Mesenchymal stem cell (in vitro differentiated cells and primary cell): ENCODE measurements at regions not wholly inside any gene's neighbourhood (a gene's known extent, or its start where the extent isn't known, plus 50 kb on each side); places are given as distances from the start of the nearest gene placed in this dataset.

Experiments used
- DNase-seq: peaks from one replicate; pipeline ENCODE4 v3.0.0-alpha.2; 2013
- H2AFZ ChIP-seq: one replicate; pipeline ENCODE4 v1.6.1; 2013; ENCODE audit warnings: low read depth, mild to moderate bottlenecking, control low read depth, inconsistent platforms, low read length, moderate library complexity
- H2AK5ac ChIP-seq: 2 replicates; pipeline ENCODE4 v1.6.1; 2013; ENCODE audit warnings: low read length, moderate library complexity, mild to moderate bottlenecking, inconsistent platforms; ENCODE audit not compliant: severe bottlenecking
- H2BK120ac ChIP-seq: one replicate; pipeline ENCODE4 v1.6.1; 2013; ENCODE audit warnings: low read depth, mild to moderate bottlenecking, inconsistent platforms, low read length, moderate library complexity
- H2BK12ac ChIP-seq, 2 experiments: one replicate each; pipeline ENCODE4 v1.6.1; 2013; ENCODE audit warnings: inconsistent platforms in 2 of 2, low read length in 2 of 2, mild to moderate bottlenecking in 2 of 2, moderate library complexity in 2 of 2, control low read depth in 1 of 2
- H2BK15ac ChIP-seq: one replicate; pipeline ENCODE4 v1.6.1; 2013; ENCODE audit warnings: mild to moderate bottlenecking, low read depth, inconsistent platforms; ENCODE audit not compliant: poor library complexity, severe bottlenecking
- H2BK5ac ChIP-seq: 2 replicates; pipeline ENCODE4 v1.6.1; 2013; ENCODE audit warnings: low read depth, mild to moderate bottlenecking, low read length, control low read depth, inconsistent platforms; ENCODE audit not compliant: poor library complexity, severe bottlenecking
- H3K14ac ChIP-seq, 2 experiments: one replicate each; pipeline ENCODE4 v1.6.1; 2013; ENCODE audit warnings: inconsistent platforms in 2 of 2, low read length in 2 of 2, control low read depth in 1 of 2, mild to moderate bottlenecking in 1 of 2, moderate library complexity in 1 of 2
- H3K18ac ChIP-seq, 2 experiments: one replicate each; pipeline ENCODE4 v1.6.1; 2013; ENCODE audit warnings: inconsistent platforms in 2 of 2, low read length in 2 of 2, control low read depth in 1 of 2, low read depth in 1 of 2, mild to moderate bottlenecking in 1 of 2
- H3K23ac ChIP-seq, 2 experiments: one replicate each; pipeline ENCODE4 v1.6.1; 2013; ENCODE audit warnings: inconsistent platforms in 2 of 2, low read length in 2 of 2, mild to moderate bottlenecking in 2 of 2, moderate library complexity in 2 of 2, control low read depth in 1 of 2
- H3K27ac ChIP-seq: 2 replicates; pipeline ENCODE4 v1.5.1; 2013; ENCODE audit warnings: mild to moderate bottlenecking, moderate library complexity, low read length, control low read depth, inconsistent platforms; ENCODE audit not compliant: poor library complexity, severe bottlenecking
- H3K27me3 ChIP-seq, 2 experiments: 2 replicates each; pipeline versions ENCODE4 v1.6.1 to v1.7.0; 2013; ENCODE audit warnings: low read length in 2 of 2, mild to moderate bottlenecking in 2 of 2, moderate library complexity in 2 of 2, control low read depth in 1 of 2, inconsistent platforms in 1 of 2; ENCODE audit not compliant: control insufficient read depth in 1 of 2, insufficient read depth in 1 of 2
- H3K36me3 ChIP-seq, 2 experiments: 2 replicates each; pipeline versions ENCODE4 v1.6.1 to v1.7.0; 2013; ENCODE audit warnings: low read length in 2 of 2, control low read depth in 1 of 2, inconsistent platforms in 1 of 2, low read depth in 1 of 2, mild to moderate bottlenecking in 1 of 2; ENCODE audit not compliant: insufficient read depth in 2 of 2, control insufficient read depth in 1 of 2
- H3K4ac ChIP-seq, 2 experiments: one replicate each; pipeline ENCODE4 v1.6.1; 2013; ENCODE audit warnings: inconsistent platforms in 2 of 2, low read length in 2 of 2, mild to moderate bottlenecking in 2 of 2, moderate library complexity in 2 of 2, control low read depth in 1 of 2, low read depth in 1 of 2
- H3K4me1 ChIP-seq: 2 replicates; pipeline ENCODE4 v1.6.1; 2013; ENCODE audit warnings: low read depth, low read length, control low read depth; ENCODE audit not compliant: control insufficient read depth, insufficient read depth
- H3K4me2 ChIP-seq: 2 replicates; pipeline ENCODE4 v1.6.1; 2013; ENCODE audit warnings: low read length, mild to moderate bottlenecking, inconsistent platforms; ENCODE audit not compliant: poor library complexity, severe bottlenecking
- H3K4me3 ChIP-seq, 2 experiments: 2 replicates each; pipeline versions ENCODE4 v1.5.1 to v1.7.0; 2013; ENCODE audit warnings: low read length in 2 of 2, mild to moderate bottlenecking in 2 of 2, control low read depth in 1 of 2, low read depth in 1 of 2; ENCODE audit not compliant: insufficient read depth in 1 of 2
- H3K79me1 ChIP-seq: replicated peaks from 2 replicates; pipeline ENCODE4 v1.6.1; 2013; ENCODE audit warnings: mild to moderate bottlenecking, control low read depth, low read length, inconsistent platforms; ENCODE audit not compliant: poor library complexity, severe bottlenecking
- H3K9ac ChIP-seq: 2 replicates; pipeline ENCODE4 v1.7.0; 2013; ENCODE audit warnings: mild to moderate bottlenecking, low read length, moderate library complexity
- H3K9me3 ChIP-seq: 2 replicates; pipeline ENCODE4 v1.7.0; 2013; ENCODE audit warnings: mild to moderate bottlenecking, low read length; ENCODE audit not compliant: control insufficient read depth
- H4K8ac ChIP-seq: one replicate; pipeline ENCODE4 v1.6.1; 2013; ENCODE audit warnings: inconsistent platforms, mild to moderate bottlenecking, low read length, moderate library complexity
- H4K91ac ChIP-seq: one replicate; pipeline ENCODE4 v1.6.1; 2013; ENCODE audit warnings: mild to moderate bottlenecking, low read length, inconsistent platforms
- WGBS: methylation state at CpG from one replicate; pipeline ENCODE4 v1.1.7; 2013; ENCODE audit warnings: mixed read lengths; 5-methylcytosine and 5-hydroxymethylcytosine counted together

- H3K9me3 ChIP-seq = no peaks in the 10 kb centered on the region
- no peak overlapping the region for H4K91ac ChIP-seq
- H3K4ac ChIP-seq = no peak overlapping the region
- no peak overlapping the region for H3K4me2 ChIP-seq
- no peak overlapping the region for H3K23ac ChIP-seq
- no peak overlapping the region for H2AFZ ChIP-seq
- no peak overlapping the region for H3K4me3 ChIP-seq
- H2AK5ac ChIP-seq = no peak overlapping the region
- no peak overlapping the region for H3K27ac ChIP-seq
- no peak for DNase-seq
- H3K79me1 ChIP-seq = no peaks in the 10 kb centered on the region
- no peak overlapping the region for H2BK120ac ChIP-seq
- H2BK12ac ChIP-seq = no peak overlapping the region
- no peak overlapping the region for H2BK15ac ChIP-seq
- no peaks in the 10 kb centered on the region for H3K36me3 ChIP-seq
- H3K9ac ChIP-seq = no peak overlapping the region
- no peak overlapping the region for H2BK5ac ChIP-seq
- H3K4me1 ChIP-seq = no peaks in the 10 kb centered on the region
- H4K8ac ChIP-seq = no peak overlapping the region
- no peak overlapping the region for H3K18ac ChIP-seq
- no CpG with 5 or more reads among the region's 1 CpG for WGBS
- H3K14ac ChIP-seq = no peak overlapping the region
- no peaks in the 10 kb centered on the region for H3K27me3 ChIP-seq
Measured at GRCh38 chr13:78431328-78431727, 172.0 kb downstream of the POU4F1 start.

GRCh38 chr13:78430811-78431210 lies 172.5 kb downstream of the POU4F1 start:
- Histone ChIP-seq H3K27ac (no peak overlapping the region), H3K23ac (no peak overlapping the region), H4K91ac (no peak overlapping the region), H2BK15ac (no peak overlapping the region), H3K9me3 (no peaks in the 10 kb centered on the region), H2AFZ (no peak overlapping the region), H2BK120ac (no peak overlapping the region), H3K18ac (no peak overlapping the region), H2BK12ac (no peak overlapping the region), H3K14ac (no peak overlapping the region), H3K9ac (no peak overlapping the region), H3K27me3 (no peaks in the 10 kb centered on the region), H3K4ac (no peak overlapping the region), H4K8ac (no peak overlapping the region), H2AK5ac (no peak overlapping the region), H3K4me2 (no peak overlapping the region), H3K4me3 (no peak overlapping the region), H3K36me3 (no peaks in the 10 kb centered on the region), H3K4me1 (no peaks in the 10 kb centered on the region), H2BK5ac (no peak overlapping the region), H3K79me1 (no peaks in the 10 kb centered on the region)
- WGBS = no CpG with 5 or more reads among the region's 1 CpG
- DNase-seq = no peak

GRCh38 chr13:78430166-78430791 lies 173.1 kb downstream of the POU4F1 start:
- Histone ChIP-seq H2BK12ac (no peak overlapping the region), H3K27me3 (no peaks in the 10 kb centered on the region), H2BK15ac (no peak overlapping the region), H3K36me3 (no peaks in the 10 kb centered on the region), H3K79me1 (no peaks in the 10 kb centered on the region), H3K9me3 (no peaks in the 10 kb centered on the region), H3K9ac (no peak overlapping the region), H3K27ac (no peak overlapping the region), H3K4me1 (no peaks in the 10 kb centered on the region), H3K4ac (no peak overlapping the region), H3K18ac (no peak overlapping the region), H2BK120ac (no peak overlapping the region), H2BK5ac (no peak overlapping the region), H3K4me2 (no peak overlapping the region), H2AK5ac (no peak overlapping the region), H4K91ac (no peak overlapping the region), H3K4me3 (no peak overlapping the region), H2AFZ (no peak overlapping the region), H3K14ac (no peak overlapping the region), H4K8ac (no peak overlapping the region), H3K23ac (no peak overlapping the region)
- no peak for DNase-seq
- 63% methylated on average over 11 of the region's 13 CpGs for WGBS

GRCh38 chr13:78428646-78429045 lies 174.7 kb downstream of the POU4F1 start:
- Histone ChIP-seq H3K4me1 (no peaks in the 10 kb centered on the region), H2AK5ac (no peak overlapping the region), H3K27me3 (no peaks in the 10 kb centered on the region), H3K4ac (no peak overlapping the region), H2BK15ac (no peak overlapping the region), H3K23ac (no peak overlapping the region), H3K27ac (no peak overlapping the region), H3K79me1 (no peaks in the 10 kb centered on the region), H3K4me2 (no peak overlapping the region), H4K8ac (no peak overlapping the region), H3K18ac (no peak overlapping the region), H2BK12ac (no peak overlapping the region), H4K91ac (no peak overlapping the region), H2BK5ac (no peak overlapping the region), H3K36me3 (no peaks in the 10 kb centered on the region), H2AFZ (no peak overlapping the region), H3K4me3 (no peak overlapping the region), H3K9ac (no peak overlapping the region), H3K9me3 (no peaks in the 10 kb centered on the region), H3K14ac (no peak overlapping the region), H2BK120ac (no peak overlapping the region)
- 62% methylated on average over 2 of the region's 2 CpGs for WGBS
- DNase-seq = no peak
